ENCODE measurements at regions not wholly inside any gene's neighbourhood (a gene's known extent, or its start where the extent isn't known, plus 50 kb on each side); places are given as distances from the start of the nearest gene placed in this dataset.

GRCh38 chr2:200159829-200160781, 146.4 kb upstream of the SPATS2L start:
- H3K27me3 ChIP-seq: no peaks in the 10 kb centered on the region
- 86 to 87% methylated on average over 11 of the region's 11 CpGs for WGBS, 2 donors
- peaks cover 0 to 5% (median 0%) of the 10 kb centered on the region in 4 donors for H3K4me1 ChIP-seq
- intact Hi-C loops (cut with DNase I): loop anchor here (10.0 kb wide), 1 partner anchor 315 kb away; no protein-coding TSS in a partner anchor
- no peak for DNase-seq
- no peak overlapping the region for H3K27ac ChIP-seq
- H3K9me3 ChIP-seq: no peaks in the 10 kb centered on the region
- H3K4me3 ChIP-seq: no peak overlapping the region
- H3K36me3 ChIP-seq: no peaks in the 10 kb centered on the region
- no peak for TF ChIP-seq POLR2A (IDR thresholded peaks at IDR 0.05)
- TF ChIP-seq POLR2AphosphoS5 (IDR thresholded peaks at IDR 0.05): no peak
- TF ChIP-seq EP300 (IDR thresholded peaks at IDR 0.05): no peak
- TF ChIP-seq CTCF (IDR thresholded peaks at IDR 0.05): no peak

- Histone ChIP-seq H3K36me3 (no peaks in the 10 kb centered on the region), H3K4me1 (no peaks in the 10 kb centered on the region), H3K9me3 (peaks cover 0 to 4% (median 0%) of the 10 kb centered on the region in 4 donors), H3K27me3 (no peaks in the 10 kb centered on the region), H3K4me3 (no peak overlapping the region), H3K27ac (no peak overlapping the region)
- WGBS, 2 donors: 94 to 97% methylated on average over 3 of the region's 3 CpGs
- DNase-seq: no peak
- TF ChIP-seq POLR2AphosphoS5 (IDR thresholded peaks at IDR 0.05): no peak
- TF ChIP-seq POLR2A (IDR thresholded peaks at IDR 0.05): no peak
- TF ChIP-seq CTCF (IDR thresholded peaks at IDR 0.05): no peak
- no peak for TF ChIP-seq EP300 (IDR thresholded peaks at IDR 0.05)
- intact Hi-C loops (cut with DNase I): no loop called here
Measured at GRCh38 chr2:200161458-200161857, 145.0 kb upstream of the SPATS2L start.

GRCh38 chr2:200165687-200166086, 140.8 kb upstream of the SPATS2L start:
- H3K27me3 ChIP-seq: no peaks in the 10 kb centered on the region
- H3K9me3 ChIP-seq: peaks cover 0 to 4% (median 0%) of the 10 kb centered on the region in 4 donors
- WGBS, 2 donors: 95 to 98% methylated on average over 1 of the region's 1 CpG
- no peak overlapping the region for H3K27ac ChIP-seq
- H3K36me3 ChIP-seq: no peaks in the 10 kb centered on the region
- TF ChIP-seq POLR2AphosphoS5 (IDR thresholded peaks at IDR 0.05) (no peak), EP300 (IDR thresholded peaks at IDR 0.05) (no peak), POLR2A (IDR thresholded peaks at IDR 0.05) (no peak), CTCF (IDR thresholded peaks at IDR 0.05) (no peak)
- no peak for DNase-seq
- intact Hi-C loops (cut with DNase I): no loop called here
- H3K4me3 ChIP-seq: no peak overlapping the region
- no peaks in the 10 kb centered on the region for H3K4me1 ChIP-seq

GRCh38 chr2:200168641-200169555, 137.6 kb upstream of the SPATS2L start:
- 86 to 90% methylated on average over 12 of the region's 12 CpGs for WGBS, 2 donors
- no peak overlapping the region for H3K4me3 ChIP-seq
- no peaks in the 10 kb centered on the region for H3K27me3 ChIP-seq
- H3K4me1 ChIP-seq: no peaks in the 10 kb centered on the region
- DNase-seq: no peak
- peaks cover 0 to 4% (median 0%) of the 10 kb centered on the region in 4 donors for H3K9me3 ChIP-seq
- H3K36me3 ChIP-seq: no peaks in the 10 kb centered on the region
- TF ChIP-seq POLR2A (IDR thresholded peaks at IDR 0.05): no peak
- TF ChIP-seq EP300 (IDR thresholded peaks at IDR 0.05): no peak
- TF ChIP-seq CTCF (IDR thresholded peaks at IDR 0.05): no peak
- TF ChIP-seq POLR2AphosphoS5 (IDR thresholded peaks at IDR 0.05): no peak
- intact Hi-C loops (cut with DNase I): no loop called here
- H3K27ac ChIP-seq: no peak overlapping the region
